ENCODE measurements at regions not wholly inside any gene's neighbourhood (a gene's known extent, or its start where the extent isn't known, plus 50 kb on each side); places are given as distances from the start of the nearest gene placed in this dataset.
A peak's percentile ranks its signal among the peaks of the same experiment; 100 is the strongest.

- H3K27ac Mint-ChIP-seq = no peak overlapping the region
- H3K4me1 Mint-ChIP-seq = peaks cover 4% of the 10 kb centered on the region
- ChIA-PET CTCF (interaction anchor here (2.0 kb wide), 1 partner anchor 50 kb away, joined by 7 read pairs; no protein-coding TSS in a partner anchor), POLR2A (no interaction called here)
- DNase-seq (ENCODE audit: low spot score) = no peak
- no peaks in the 10 kb centered on the region for H3K36me3 Mint-ChIP-seq
- H3K27me3 Mint-ChIP-seq (ENCODE audit: low read depth) = no peaks in the 10 kb centered on the region; the same call in none of the 2 replicates
- H3K4me3 Mint-ChIP-seq = no peak overlapping the region
- TF ChIP-seq ATF3 (CRISPR knock-in tag; conservative IDR thresholded peaks at IDR 0.05) = no peak
- TF ChIP-seq OVOL2 (CRISPR knock-in tag; IDR thresholded peaks at IDR 0.05; ENCODE audit: borderline replicate concordance) = no peak
- no peak for TF ChIP-seq ZNF121 (CRISPR knock-in tag; IDR thresholded peaks at IDR 0.05)
- TF ChIP-seq TEAD1 (CRISPR knock-in tag; IDR thresholded peaks at IDR 0.05) = no peak
- TF ChIP-seq GRHL2 (CRISPR knock-in tag; IDR thresholded peaks at IDR 0.05; ENCODE audit: insufficient replicate concordance, severe bottlenecking) = no peak
- no peak for TF ChIP-seq GTF2I (CRISPR knock-in tag; conservative IDR thresholded peaks at IDR 0.05)
- peak; percentile 74 for ATAC-seq
- H3K9me3 Mint-ChIP-seq = no peaks in the 10 kb centered on the region
Measured at GRCh38 chr13:111554539-111555267, 234.3 kb downstream of the TEX29 start.

GRCh38 chr13:111555268-111555808, 234.9 kb downstream of the TEX29 start:
- POLR2A ChIA-PET = no interaction called here
- H3K27ac Mint-ChIP-seq = no peak overlapping the region
- TF ChIP-seq E2F5 (CRISPR knock-in tag; IDR thresholded peaks at IDR 0.05) = no peak
- TF ChIP-seq CREB1 (CRISPR knock-in tag; IDR thresholded peaks at IDR 0.05) = no peak
- CTCF ChIA-PET = no interaction called here
- peaks cover 4% of the 10 kb centered on the region for H3K4me1 Mint-ChIP-seq
- DNase-seq (ENCODE audit: low spot score) (no peak), ATAC-seq (no peak)
- no peaks in the 10 kb centered on the region for H3K9me3 Mint-ChIP-seq
- no peak overlapping the region for H3K4me3 Mint-ChIP-seq
- H3K36me3 Mint-ChIP-seq = no peaks in the 10 kb centered on the region
- H3K27me3 Mint-ChIP-seq (ENCODE audit: low read depth) = no peaks in the 10 kb centered on the region; the same call in none of the 2 replicates

- DNase-seq (ENCODE audit: low spot score) = no peak
- TF ChIP-seq SP1 (CRISPR knock-in tag; conservative IDR thresholded peaks at IDR 0.05) = no peak
- no peak for TF ChIP-seq ERG (CRISPR knock-in tag; IDR thresholded peaks at IDR 0.05)
- no peak for TF ChIP-seq PRRX2 (CRISPR knock-in tag; IDR thresholded peaks at IDR 0.05)
- no peak for TF ChIP-seq CREB1 (CRISPR knock-in tag; IDR thresholded peaks at IDR 0.05)
- no peak for TF ChIP-seq TP53 (CRISPR knock-in tag; IDR thresholded peaks at IDR 0.05)
- TF ChIP-seq ARID4B (CRISPR knock-in tag; IDR thresholded peaks at IDR 0.05; ENCODE audit: borderline replicate concordance) = no peak
- no peak for TF ChIP-seq ZNF512 (CRISPR knock-in tag; IDR thresholded peaks at IDR 0.05; ENCODE audit: borderline replicate concordance)
- Mint-ChIP-seq H3K27ac (no peak overlapping the region), H3K9me3 (no peaks in the 10 kb centered on the region), H3K27me3 (ENCODE audit: low read depth) (no peaks in the 10 kb centered on the region; the same call in none of the 2 replicates), H3K4me3 (no peak overlapping the region), H3K36me3 (no peaks in the 10 kb centered on the region), H3K4me1 (peaks cover 4% of the 10 kb centered on the region)
- POLR2A ChIA-PET = interaction anchor here (0.6 kb wide), 1 partner anchor 515 kb away, joined by 3 read pairs; no protein-coding TSS in a partner anchor
- no peak for ATAC-seq
- CTCF ChIA-PET = no interaction called here
Measured at GRCh38 chr13:111555903-111556302, 235.5 kb downstream of the TEX29 start.

Measured in WTC11 (cell line).